SK-MEL-5 (cell line): ENCODE measurements at regions not wholly inside any gene's neighbourhood (a gene's known extent, or its start where the extent isn't known, plus 50 kb on each side); places are given as distances from the start of the nearest gene placed in this dataset.

ENCODE experiments used
- DNase-seq: peaks from one replicate; pipeline ENCODE4 v3.0.0-alpha.2; 2016; ENCODE audit warnings: low read depth, low spot score
- in situ Hi-C: cut with HindIII; loops from 2 replicates; pipeline ENCODE4 v1.10.0; 2016; ENCODE audit warnings: low sequenced_read_pairs, high pct_unique_total_duplicates, low pct_unique_long_range_greater_than_20kb

DNA sequence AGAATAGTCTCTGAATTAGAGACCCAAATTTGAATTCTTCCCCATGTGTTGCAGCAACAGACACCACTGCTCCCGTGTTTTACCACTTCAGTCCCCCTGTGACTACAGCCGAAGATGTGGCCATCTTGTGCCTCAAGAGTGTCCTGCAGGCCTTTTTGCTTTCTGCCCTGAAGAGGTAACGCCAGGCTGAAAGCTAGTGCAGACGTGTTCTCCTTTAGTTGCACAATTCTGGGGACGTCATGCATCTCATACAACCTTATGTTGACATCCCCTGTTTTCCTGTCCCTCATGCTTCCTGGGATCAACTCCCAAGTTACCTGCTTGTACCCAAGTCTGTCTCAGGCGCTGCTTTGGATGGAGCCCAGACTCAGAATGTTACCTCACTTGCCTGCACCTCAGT lies 69.1 kb upstream of the SLC22A23 start:
- in situ Hi-C loops: no loop called here
- DNase-seq: no peak

DNA sequence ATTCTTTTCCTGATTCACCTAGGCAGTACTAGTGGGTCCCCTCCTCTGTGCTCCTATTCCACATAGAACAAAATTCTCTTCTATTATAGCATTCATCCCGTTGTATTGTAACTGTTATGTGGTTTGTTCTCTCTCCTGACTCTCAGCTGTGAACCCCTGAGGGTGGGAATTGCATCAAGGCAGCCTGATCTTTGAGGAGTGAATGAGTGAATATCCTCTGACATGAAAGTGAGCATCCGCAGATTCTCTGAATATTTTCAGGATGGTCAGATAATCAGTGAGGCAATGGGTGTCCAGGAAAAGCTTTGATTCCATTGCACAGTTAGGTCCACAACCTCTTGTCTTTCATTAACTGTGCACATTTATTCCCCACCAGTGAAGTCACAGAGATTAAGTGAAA lies 67.6 kb upstream of the SLC22A23 start:
- in situ Hi-C loops: loop anchor here (25.0 kb wide), 1 partner anchor 112 kb away; no protein-coding TSS in a partner anchor
- DNase-seq: no peak

DNA sequence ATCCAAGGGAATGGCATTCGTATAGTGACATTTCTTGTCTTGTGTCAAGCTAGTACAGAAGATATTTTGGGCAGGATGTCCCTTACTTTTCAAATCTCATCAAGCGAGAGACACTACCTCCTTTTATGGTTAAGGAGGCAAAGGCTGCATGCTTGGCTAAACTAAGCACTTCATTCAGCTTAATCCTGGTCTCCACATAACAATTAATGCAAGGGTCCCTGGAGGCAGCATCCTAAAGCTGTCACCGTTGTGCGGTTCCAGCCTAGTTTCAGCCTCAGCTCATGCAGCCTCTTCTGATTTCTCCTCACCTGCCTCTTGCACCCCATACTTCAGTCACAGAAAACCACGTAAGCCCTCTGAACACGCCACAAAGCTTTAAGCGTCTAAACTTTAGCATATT lies 67.1 kb upstream of the SLC22A23 start:
- in situ Hi-C loops: loop anchor here (25.0 kb wide), 1 partner anchor 112 kb away; no protein-coding TSS in a partner anchor
- DNase-seq: no peak

DNA sequence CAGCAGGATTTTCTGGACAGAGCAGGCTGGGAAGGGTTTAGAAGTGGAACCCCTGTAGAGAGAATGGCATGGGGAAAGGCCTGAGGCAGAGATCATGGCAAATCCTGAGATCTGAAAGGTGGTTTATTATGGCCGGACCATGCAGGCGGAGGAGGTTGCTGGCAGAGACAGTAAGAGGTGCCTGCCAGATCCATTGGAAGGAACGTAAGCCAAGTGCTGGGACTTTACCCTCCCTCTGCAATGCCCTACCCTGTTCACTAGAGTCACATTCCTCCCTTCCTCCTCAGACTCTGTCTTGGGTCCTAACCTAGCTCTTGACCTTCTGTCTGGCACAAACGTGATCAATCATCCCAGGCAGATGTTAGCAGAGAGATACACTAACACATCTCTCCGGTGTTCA lies 66.4 kb upstream of the SLC22A23 start:
- DNase-seq: no peak
- in situ Hi-C loops: loop anchor here (25.0 kb wide), 1 partner anchor 111 kb away; no protein-coding TSS in a partner anchor

DNA sequence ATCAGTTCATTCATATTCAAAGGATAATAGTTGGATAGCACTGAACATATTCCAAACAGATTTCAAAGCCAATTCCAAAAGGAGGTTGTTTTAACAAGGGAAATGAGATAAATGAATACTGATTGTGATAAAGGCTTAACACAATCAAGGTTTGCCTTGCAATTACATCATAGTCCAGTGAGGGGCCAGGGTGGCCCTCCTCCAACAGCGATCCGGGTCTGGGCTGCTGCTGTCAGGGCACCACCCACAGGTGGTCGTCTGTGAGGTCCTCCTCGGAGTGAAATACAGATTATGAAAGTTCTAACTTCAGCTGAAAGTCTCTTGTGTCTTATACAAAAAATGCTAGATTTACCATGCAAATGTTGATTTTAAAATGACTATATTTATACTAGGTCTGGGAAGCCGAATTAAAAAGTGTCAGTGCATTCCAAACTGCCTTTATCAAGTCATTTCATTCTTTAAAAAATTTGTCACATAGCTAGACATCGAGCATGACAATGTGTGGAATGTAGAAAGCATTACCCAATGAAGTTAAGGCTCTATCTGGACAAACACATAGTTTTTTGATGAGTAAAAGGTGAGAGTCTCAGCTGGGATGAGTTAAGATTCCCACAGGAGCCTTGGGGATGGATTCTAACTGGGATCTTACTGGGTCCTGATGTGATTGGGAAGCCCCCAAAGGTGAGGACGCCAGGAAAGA lies 65.9 kb upstream of the SLC22A23 start:
- in situ Hi-C loops: loop anchor here (25.0 kb wide), 1 partner anchor 110 kb away; no protein-coding TSS in a partner anchor
- DNase-seq: no peak

DNA sequence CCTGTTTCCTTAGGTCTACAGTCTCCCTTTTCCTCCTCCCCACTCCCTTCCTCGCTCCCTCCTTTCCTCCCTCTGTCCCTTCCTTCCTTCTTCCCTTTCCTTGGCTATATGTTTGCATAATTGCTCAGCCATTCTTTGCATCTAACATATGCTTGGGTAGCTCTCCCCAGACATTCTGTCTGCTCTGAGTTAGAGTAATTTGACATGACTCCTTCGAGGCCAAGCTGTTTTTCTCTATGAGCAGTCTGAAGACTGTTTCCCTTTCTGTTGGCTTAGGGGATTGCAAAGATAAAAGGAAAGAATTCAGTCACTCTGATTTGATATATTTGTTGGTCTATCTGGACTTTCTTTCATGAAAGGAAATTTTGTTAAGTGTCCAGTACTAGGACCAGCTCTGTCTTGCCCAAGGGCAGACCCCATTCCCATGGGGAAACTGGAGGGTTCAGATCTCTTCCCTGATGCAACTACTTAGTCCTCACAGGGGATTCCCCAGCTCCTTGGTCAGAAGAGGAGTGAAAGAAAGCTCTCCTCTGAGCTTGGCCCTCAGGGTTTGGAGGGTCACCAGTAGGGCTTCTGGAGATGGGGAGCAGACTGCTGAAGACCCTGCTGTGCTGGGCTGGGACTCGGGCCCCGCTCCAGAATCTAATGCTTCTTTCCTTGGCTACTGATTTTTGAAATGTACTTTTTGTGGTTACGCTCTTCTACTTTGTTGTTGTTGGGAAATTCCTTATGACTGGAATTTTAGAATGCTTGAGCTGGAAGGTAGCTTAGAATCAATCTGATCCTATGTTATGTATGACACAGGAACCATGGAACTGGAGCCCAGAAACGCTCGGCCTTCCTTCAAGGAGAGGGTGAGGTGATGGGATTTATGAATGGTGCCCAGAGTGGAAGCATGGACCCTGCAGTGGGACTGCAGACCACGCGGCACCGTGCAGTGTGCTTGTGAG lies 63.7 kb upstream of the SLC22A23 start:
- DNase-seq: peak; percentile 19
- in situ Hi-C loops: loop anchor here (25.0 kb wide), 1 partner anchor 108 kb away; no protein-coding TSS in a partner anchor

DNA sequence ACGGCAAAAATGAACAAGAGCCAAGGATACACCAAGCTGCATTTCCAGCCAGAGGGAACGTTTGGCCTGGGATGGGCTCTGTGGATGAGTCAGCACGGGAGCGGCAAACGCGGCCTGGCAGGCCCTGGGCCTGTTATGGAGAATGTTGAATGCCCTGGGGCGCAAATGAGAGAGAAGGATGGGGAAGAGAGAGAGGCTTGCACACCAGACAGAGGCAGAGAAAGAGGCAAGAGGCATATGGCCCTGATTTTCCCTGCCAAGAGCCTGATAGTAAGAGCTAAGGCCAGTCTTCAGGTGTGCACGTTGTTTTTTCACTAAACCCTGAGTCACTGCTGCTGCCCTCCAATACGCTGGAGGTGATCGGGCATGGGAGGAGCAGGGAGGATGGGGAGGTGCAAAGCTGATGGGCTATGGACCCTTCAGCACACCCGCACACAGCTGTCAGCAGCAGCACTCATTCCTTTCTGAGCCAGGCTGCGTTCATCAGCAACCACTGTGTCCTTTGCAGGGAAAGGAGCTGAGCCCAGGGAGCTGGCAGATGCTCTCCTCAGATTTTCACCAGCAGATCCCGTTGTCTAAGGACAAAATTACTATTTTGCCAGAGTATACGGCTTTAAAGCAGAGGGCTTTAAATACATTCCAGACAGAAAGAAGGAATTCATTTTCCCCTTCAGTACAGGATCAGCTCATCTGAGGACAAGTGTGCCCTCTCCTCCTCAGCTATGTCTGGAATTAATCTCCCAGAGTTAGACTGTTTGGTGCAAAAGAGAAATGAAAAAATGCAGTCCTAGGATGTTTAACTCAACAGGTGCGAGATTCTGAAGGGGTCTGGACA lies 61.7 kb upstream of the SLC22A23 start:
- no peak for DNase-seq
- in situ Hi-C loops: loop anchor here (25.0 kb wide), 1 partner anchor 106 kb away; no protein-coding TSS in a partner anchor

DNA sequence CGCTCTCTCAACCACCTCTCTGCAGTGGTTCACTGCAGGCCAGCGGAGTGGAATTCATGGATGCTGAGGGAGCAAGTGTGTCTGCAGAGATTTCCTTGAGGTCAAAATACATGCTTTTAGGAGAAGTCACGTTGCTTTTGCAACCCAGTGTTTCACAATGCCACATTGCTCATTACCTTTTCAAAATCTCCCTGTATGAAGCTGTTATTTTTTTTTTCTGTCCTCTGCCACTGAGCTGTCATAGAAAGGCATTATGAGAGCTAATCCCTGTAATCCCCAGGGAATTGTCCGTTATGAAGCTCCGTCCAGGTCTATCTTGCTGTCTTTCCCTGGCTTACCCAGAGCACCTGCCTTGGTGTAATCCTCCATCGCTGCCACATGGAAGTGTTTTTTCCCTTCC lies 60.5 kb upstream of the SLC22A23 start:
- in situ Hi-C loops: loop anchor here (25.0 kb wide), 1 partner anchor 105 kb away; no protein-coding TSS in a partner anchor
- no peak for DNase-seq

DNA sequence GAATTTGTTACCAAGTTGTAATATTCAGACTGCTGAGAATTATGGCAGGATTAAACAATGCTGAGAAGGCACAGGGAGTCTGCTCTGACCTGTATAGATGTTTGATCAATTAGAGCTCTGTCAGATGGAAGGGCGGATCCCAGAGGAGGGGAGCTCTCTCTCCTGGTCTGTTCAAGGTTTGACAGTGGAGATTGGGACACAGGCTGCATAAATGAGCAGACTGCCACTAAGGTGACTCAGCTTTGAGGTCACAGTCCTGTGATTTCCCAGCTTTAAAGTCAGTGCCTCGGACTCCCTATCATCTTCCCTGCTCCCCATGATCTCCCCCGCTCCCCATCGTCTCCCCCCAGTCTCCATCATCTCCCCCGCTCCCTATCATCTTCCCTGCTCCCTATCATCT lies 59.2 kb upstream of the SLC22A23 start:
- no peak for DNase-seq
- in situ Hi-C loops: loop anchor here (25.0 kb wide), 1 partner anchor 104 kb away; no protein-coding TSS in a partner anchor

DNA sequence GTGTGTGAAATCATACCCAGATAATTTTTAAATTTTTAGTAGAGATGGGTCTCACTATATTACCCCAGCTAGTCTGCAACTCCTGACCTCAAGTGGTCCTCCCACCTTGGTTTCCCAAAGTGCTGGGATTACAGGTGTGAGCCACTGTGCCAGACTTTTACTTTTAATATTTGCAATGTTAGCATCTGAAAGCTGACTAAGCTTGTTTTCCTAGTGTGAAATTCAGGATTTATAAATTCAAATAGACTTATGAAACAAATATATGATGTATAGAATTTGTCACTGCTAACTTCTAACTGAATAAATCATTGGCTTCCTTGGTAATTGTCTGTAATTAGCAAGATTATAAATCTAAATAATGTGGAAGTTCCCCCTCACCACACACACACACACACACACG lies 58.8 kb upstream of the SLC22A23 start:
- in situ Hi-C loops: loop anchor here (25.0 kb wide), 1 partner anchor 103 kb away; no protein-coding TSS in a partner anchor
- no peak for DNase-seq

DNA sequence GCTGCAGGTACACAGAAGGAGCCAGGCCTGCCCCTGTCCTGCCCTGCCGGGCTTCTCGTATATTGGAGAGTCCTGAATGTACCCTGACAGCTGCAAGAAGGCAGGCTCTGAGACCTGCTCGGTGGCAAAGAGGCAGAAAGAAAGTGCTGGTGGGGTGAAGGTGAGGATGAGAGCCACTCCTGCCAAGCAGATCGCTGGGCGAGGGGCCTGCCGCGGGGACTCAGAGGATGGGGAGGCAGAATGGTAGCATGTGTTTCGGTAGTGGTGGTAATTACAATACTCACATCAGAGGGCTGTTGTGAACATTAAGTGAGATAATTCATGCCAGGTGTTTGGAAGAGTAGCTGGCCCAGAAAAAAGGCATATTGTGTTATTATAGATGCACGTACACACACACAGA lies 56.6 kb upstream of the SLC22A23 start:
- DNase-seq: no peak
- in situ Hi-C loops: loop anchor here (25.0 kb wide), 1 partner anchor 101 kb away; no protein-coding TSS in a partner anchor

DNA sequence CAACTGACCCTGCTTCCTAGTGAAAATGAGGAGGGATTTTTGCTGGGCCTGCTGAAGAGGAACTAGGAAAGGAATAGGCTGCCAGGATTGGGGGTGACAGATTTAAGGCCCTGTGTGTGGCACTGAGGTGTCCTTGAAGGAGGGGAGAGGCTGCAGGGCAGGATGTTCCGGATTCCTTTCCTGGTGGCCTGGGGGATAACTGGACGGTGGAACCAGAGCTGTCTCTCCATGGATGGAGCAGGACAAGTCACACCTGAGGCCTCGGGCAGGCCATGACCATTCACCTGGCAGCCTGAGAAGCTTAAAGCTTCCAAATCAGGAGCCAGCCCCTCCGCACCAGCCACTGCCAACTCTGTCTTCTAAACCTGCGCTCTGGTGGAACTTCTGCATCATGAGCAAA lies 56.0 kb upstream of the SLC22A23 start:
- DNase-seq: no peak
- in situ Hi-C loops: loop anchor here (25.0 kb wide), 1 partner anchor 101 kb away; no protein-coding TSS in a partner anchor

DNA sequence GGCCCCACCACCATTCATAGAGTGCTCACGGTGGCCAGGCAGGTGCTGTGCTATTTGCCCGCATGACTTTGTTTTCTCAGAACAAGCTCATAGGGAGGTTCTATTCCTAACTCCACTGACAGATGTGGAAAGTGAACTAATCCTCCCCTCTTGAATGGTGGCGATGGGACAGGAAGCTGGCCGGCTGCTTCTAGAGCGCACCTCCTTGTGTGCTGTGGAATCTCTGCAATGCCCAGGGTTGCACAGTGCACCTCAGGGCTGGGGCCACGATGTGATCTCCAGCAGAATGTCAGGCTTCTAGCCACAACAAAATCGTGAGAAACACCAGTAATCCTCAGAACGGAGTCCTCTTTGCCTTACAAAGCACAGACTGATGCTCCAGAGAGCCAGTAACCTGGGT lies 53.8 kb upstream of the SLC22A23 start:
- in situ Hi-C loops: loop anchor here (25.0 kb wide), 1 partner anchor 98 kb away; no protein-coding TSS in a partner anchor
- no peak for DNase-seq

DNA sequence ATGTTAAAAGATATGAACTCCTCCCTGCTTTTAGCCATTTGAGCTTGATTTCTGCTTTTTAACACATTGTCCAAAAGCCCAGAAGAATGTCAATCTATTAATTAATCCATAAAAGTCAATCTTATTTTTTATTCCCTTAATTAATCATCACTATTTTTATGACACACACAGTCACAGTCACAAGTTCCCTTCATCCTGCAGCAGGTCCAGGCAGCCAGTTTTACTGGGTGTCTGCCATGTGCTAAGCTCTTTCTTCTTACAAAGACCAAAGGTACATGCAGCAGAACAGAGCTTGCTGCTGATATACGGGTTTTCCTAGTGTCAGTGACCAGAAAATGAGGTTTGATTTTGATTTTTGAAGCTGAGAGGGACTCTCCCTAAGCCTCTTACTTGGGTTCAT lies 53.3 kb upstream of the SLC22A23 start:
- no peak for DNase-seq
- in situ Hi-C loops: loop anchor here (25.0 kb wide), 1 partner anchor 98 kb away; no protein-coding TSS in a partner anchor

DNA sequence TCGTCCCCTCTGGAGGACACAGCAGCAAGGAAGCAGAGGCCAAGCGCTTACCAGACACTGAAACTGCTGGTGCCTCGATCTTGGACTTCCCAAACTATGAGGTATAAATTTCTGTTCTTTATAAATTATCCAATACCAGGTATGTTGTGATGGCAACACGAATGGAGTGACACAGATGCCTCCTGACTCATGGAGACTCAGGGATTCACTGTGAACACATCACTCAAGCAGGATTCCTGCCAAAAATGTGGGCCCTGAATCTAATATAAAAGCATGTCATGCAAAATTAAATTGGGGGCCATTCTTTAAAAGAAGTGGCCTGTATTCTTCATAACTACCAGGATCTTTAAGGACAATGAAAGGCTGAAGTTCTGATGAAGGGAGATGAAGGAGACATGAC lies 52.5 kb upstream of the SLC22A23 start:
- DNase-seq: no peak
- in situ Hi-C loops: loop anchor here (25.0 kb wide), 1 partner anchor 97 kb away; no protein-coding TSS in a partner anchor

DNA sequence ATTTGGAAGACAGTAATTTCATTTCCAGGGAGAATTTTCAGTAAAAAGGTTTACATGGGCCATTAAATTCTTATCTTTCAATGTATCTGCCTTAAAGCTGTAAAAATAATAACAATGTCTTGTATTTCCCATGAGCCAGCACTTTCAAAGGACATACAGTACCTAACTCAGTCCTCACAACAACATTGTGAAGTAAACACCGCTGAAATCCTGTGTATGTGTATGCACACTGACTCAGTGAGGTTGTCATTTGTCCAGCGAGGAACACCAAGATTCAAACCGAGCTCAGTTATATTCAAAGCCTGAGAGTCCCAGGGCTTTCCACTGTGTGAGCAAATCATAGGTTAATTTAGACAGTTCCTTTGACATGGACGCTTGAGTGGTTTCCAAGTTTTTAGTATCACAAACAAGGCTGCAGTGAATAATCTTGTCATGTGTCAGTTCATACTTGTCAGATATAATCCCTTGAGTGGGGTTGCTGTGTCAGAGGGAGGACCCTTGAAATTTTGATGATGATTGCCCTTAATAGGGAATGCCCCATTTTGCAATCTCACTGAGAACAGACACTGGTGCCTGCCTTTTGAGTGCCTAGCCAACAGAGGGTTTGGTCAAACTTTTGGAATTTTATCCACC lies 50.0 kb upstream of the SLC22A23 start:
- in situ Hi-C loops: loop anchor here (25.0 kb wide), 1 partner anchor 95 kb away; no protein-coding TSS in a partner anchor
- DNase-seq: no peak
